ENCODE measurements at regions not wholly inside any gene's neighbourhood (a gene's known extent, or its start where the extent isn't known, plus 50 kb on each side); places are given as distances from the start of the nearest gene placed in this dataset.
"Not testable (repeated sequence)": the region's sequence is repeated elsewhere in the genome, so short reads cannot be mapped to it uniquely, and the experiment has no call there.

DNA sequence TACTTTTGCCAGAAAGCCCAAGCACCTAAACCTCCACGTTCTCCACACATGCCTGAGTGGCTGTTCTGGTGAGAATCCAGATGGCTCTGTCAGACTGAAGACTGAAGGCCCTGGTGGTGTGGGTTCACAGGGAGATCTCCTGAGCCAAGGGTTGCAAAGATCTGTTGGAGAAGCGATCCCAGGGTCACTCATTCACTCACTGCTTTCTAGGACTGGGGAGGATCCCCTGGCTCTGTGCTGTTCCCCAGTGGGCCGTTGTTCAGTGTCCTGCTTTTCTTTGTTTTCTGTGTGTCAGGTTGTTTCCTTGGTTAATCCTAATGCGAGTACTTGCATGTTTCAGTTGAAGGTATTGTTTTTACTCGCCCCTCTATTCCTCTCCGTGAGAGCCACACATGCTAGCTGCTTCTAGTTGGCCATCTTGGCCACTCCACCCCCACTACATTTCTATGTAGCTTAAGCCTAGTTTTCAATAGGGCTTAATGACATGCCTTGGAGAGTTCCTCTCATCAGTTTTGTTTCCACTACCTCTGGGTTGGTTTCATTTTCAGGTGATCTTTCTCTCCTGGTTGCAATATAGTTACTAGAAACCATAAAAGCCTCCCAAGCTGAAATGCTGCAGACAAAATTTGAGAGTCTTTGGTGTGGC lies 144.5 kb upstream of the SLC38A2 start:
- no peak for DNase-seq

DNA sequence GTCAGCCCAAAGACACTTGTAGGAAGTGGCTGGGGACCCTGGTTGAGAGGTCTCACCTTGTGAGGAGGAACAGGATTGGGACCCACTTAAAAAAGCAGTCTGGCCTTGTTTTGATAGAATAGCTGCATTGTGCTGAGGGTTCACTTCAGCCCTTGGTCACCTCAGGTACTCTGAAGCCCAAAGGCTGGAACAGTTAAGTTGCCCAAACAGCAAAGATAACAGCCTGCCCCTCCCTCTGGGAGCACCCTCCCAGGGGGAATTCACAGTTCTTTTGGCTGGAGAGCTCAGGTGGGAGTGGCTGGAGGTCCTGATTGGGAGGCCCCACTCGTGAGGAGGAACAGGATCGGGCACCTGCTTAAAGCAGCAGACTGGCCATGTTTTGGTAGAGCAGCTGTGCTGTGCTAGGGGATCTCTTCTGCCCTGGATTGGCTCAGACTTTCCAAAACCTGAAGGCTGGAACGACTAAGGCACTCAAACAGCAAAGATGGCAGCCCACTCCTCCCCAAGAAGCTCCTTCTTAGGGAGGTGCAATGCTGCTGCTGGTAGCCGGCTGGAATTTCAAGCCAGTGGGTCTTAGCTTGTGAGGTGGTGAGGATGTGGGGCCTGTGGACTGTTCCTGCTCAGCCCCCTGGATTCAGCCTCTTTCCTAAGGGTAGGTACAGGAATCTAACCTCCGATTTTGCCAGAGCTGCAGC lies 143.8 kb upstream of the SLC38A2 start:
- no peak for DNase-seq

DNA sequence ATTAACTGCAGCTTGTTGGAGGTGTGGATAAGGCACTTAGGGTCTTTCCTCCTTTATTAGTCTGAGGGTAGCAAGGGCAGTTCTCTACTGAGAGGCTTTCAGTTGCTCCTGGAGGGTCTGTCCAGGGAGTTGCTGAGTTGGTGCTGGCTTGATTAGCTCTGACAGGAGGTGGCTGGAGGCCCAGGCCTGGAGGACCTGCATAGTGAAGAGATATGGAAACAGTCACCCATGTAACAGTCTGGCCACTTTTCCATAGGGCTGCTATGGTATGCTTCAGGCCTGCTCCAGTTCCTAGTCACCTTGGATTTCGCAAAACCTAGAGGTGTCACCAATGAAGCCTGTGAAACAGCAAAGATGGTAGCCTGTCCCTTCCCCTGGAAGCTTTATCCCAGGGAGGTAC lies 143.3 kb upstream of the SLC38A2 start:
- no peak for DNase-seq

DNA sequence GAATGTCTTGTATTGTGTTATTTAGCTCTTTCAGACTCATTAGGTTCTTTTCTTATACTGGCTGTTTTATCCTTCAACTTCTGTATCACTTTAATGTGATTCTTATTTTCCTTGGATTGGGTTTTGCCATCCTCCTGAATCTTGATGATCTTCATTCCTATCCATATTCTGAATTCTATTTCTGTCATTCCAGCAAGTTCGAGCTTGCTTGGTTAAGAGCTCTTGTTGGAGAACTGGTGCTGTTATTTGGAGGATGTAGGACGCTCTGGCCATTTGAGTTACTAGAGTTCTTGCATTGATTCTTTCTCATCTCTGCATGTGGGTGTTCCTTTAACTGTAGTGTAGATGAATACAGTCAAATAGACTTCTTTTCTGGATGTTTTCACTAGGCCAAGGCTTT lies 142.3 kb upstream of the SLC38A2 start:
- no peak for DNase-seq

DNA sequence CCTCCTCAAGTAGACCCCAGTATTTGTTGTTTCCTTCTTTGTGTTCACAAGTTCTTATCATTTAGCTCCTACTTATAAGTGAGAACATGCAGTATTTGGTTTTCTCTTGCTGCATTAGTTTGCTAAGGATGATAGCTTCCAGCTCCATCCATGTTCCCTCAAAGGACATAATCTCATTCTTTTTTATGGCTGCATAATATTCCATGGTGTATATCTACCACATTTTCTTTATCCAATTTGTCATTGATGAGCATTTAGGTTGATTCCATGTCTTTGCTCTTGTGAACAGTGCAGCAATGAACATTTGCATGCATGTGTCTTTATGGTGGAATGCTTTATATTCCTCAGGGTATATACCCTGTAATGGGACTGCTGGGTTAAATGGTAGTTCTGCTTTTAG lies 137.7 kb upstream of the SLC38A2 start:
- not testable (repeated sequence) for DNase-seq

DNA sequence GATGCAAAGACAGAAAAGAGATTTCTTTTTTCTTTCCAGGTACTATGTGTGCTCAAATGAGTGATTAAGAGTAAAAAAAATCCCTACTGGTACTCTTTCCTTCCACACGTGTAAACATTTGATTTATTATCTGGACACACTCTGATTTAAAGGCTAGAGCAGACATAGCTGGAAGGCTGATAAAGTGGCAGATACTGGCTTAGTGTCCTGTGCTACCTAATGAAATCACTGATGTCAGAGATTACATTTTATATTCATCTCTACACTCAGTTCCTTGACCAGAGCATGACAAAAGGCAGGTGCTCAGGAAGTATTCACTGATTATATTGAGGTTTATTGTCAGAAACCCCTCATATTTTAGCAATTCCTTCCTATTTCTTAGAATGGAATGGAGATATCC lies 136.6 kb upstream of the SLC38A2 start:
- no peak for DNase-seq

DNA sequence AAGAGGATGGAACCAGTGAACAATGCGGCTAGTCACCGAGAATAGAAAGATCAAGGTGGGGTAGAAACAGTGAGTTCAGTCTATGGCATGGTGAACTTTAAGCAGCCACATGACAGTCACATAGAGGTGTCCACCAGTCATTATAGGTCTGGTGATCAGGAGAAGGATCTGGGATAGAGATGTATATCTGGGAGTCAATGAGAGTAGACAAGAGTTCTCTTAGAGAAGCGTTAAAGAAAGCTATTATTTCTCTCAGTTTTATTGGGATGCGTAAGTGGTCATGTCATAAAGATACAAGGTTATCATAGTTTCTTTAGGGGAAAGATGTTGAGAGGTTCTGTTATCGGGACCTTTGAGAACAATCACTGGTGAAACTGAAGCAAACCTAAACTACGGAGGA lies 136.1 kb upstream of the SLC38A2 start:
- DNase-seq = no peak

DNA sequence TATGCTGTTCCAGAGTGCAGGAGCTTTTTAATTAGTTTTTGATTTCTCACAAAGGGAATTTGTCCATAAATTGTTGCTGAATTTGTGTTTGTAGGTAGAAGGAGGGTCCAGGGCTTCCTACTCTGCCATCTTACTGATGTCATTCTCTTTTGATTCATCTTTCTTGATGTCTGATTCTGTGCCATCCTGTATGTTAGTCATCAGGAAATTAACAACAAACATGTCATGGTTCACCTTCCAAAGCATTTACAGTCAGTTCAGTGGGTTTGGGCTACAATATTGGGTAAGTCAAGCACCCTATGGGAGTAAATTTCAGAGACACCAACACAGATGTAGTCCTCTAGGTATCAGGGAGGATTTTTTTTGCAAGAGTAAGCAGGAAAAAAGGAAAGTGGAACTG lies 135.2 kb upstream of the SLC38A2 start:
- DNase-seq = no peak

DNA sequence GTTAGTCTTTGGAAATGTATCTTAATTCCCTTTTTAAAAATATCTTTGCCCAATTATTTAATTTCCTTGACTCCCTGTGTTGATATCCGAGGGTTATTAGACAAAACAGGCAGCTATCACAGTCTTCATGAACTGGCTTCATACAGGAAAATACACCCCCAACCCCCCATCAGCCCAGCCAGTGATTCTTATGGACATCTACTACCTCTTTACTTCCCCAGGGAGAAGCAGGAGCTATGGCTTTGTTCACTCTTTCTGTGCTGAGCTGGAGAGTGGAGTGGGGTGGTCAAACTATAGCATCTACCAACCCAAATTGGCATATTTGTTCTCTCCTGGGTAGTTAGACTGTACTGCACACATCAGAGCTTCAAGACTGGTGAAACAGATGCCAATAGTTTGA lies 134.4 kb upstream of the SLC38A2 start:
- no peak for DNase-seq

DNA sequence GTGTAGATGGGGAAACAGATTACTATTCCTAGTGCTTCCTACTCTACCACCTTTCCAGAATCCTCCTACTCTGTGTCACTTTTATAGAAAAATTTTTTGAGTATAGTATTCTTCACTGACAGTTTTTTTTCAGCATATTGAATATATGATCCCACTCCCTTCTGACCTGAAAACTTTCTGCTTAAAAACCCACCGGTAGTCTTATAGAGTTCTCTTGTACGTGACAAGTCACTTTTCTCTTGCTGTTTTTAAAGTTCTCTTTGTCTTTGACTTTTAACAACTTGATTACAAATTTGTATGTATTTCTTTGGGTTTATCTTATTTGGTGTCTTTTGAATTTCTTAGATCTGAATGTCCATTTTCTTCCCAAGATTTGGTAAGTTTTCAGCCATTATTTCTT lies 133.6 kb upstream of the SLC38A2 start:
- DNase-seq = no peak

DNA sequence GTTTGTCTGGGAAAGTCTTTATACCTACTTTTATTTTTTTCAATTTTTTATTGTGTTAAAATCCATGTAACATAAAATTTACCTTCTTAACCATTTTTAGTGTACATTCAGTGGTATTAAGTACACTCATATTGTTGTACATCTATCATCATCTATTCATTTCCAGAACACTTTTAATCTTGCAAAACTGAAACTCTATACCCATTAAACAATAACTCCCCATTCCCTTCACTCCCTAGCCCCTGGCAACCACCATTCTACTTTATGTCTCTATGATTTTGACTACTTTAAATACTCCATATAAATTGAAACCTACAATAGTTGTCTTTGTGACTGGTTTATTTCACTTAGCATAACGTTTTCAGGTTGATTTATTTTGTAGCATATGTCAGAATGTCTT lies 131.9 kb upstream of the SLC38A2 start:
- DNase-seq = no peak

DNA sequence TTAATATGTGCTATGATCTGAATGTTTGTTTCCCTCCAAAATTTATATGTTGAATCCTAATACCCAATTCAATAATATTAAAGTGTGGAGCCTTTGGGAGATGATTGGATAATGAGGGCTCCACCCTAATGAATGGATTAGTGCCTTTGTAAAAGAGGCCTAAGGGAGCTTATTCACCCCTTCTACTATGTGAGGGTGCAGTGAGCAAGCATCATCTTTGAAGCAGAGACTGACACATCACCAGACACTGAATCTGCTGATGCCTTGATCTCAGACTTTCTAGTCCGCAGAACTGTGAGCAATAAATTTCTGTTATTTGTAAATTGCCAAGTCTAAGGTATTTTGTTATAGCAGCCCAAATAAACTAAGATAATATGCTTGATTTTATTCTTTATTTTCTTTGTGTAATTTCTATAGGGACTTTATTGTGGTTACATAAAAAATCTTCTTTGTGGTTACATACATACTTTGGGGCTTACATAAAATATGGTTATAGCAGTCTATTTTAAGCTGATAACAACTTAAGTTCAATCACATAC lies 131.1 kb upstream of the SLC38A2 start:
- no peak for DNase-seq

DNA sequence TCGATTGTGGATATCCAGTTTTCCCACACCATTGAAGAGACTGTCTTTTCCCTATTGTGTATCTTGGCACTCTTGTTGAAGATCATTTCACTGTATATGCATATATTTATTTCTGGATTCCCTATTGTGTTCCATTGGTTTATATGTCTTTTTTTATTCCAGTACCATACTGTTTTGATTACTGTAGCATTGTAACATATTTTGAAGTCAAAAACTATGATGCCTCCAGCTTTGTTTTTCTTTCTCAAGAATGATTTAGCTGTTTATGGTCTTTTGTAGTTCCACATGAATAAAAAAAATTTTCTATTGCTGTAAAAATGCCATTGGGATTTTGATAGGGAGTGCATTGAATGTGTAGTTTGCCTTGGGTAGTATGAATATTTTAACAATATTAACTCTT lies 128.1 kb upstream of the SLC38A2 start:
- no peak for DNase-seq

DNA sequence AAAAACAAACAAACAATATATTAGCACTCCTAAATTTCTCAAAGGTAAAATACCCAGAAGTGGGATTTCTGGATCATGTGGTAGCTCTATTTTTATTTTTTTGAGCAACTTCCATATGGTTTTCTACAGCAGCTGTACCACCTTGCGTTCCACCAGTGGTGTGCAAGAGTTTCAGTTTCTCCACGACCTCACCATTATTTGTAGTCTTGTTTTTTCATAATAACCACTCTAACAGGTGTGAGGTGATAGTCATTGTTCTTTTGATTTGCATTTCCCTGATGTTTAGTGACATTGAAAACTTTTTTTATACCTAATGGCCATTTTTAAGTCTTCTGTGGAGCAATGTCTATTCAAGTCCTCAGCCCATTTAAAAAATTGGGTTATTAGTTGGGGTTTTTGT lies 127.3 kb upstream of the SLC38A2 start:
- DNase-seq = no peak

DNA sequence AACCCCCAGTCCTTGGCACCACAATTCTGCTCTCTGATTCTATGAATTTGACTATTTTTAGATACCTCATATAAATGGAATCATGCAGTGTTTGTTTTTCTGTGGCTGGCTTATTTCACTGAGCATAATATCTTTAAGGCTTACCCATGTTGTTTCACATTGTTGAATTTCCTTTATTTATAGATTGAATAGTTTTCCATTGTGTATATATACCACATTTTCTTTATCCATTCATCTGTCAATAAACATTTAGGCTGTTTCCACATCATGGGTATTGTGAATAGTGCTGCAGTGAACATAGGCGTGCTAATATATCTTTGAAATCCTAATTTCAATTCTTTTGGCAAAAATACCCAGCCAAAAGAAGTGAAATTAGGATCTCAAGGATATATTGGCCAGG lies 126.7 kb upstream of the SLC38A2 start:
- no peak for DNase-seq

DNA sequence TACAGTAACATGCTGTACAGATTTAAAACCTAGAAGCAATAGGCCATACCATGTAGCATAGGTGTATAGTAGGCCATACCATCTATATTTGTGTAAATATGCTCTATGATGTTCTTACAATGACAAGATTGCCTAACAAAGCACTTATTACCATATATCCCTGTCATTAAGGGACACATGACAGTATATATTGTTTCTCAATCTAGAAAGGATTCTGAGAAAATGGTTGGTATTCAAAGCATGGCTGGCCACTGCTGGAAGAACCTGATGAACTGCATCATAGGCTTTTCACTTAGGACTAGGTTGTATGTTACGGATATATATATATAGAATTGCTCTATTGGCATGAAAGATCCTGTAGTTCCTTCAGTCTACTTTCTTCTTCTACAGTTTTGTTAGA lies 125.2 kb upstream of the SLC38A2 start:
- DNase-seq = no peak

DNA sequence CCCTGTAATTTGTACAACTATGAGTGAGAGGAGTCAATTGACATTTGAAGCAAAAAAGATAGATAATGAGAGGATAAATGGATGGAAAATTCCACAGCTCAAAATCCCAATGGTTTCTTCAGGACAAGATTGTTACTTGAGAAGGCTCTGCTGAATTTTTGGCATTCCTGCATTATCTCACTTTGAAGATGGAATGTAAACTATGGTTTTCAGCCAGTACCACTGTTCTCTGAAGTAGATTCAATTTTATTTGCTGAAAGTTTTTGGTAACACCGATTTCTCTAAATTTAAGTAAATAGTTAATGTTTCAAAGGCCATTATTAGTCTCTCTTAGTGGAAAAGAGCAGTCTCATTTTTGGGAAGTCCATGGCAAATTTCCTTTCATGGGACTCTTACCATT lies 121.9 kb upstream of the SLC38A2 start:
- DNase-seq = no peak

DNA sequence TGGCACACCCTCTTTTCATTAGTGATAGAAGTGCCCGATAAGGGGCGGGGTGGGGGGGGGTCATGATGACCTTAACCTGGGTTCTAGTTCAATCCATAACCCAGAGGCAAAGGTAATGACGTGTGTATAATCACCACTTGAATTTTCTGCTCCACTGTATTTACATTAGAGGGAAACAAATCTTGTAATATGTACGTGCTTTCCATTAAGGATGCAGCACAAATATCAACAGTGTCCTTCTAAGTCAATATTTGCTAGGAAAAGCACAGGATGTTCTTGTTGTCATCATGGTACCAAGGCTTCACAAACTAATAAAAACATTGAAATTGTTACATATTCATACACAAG lies 121.2 kb upstream of the SLC38A2 start:
- no peak for DNase-seq

DNA sequence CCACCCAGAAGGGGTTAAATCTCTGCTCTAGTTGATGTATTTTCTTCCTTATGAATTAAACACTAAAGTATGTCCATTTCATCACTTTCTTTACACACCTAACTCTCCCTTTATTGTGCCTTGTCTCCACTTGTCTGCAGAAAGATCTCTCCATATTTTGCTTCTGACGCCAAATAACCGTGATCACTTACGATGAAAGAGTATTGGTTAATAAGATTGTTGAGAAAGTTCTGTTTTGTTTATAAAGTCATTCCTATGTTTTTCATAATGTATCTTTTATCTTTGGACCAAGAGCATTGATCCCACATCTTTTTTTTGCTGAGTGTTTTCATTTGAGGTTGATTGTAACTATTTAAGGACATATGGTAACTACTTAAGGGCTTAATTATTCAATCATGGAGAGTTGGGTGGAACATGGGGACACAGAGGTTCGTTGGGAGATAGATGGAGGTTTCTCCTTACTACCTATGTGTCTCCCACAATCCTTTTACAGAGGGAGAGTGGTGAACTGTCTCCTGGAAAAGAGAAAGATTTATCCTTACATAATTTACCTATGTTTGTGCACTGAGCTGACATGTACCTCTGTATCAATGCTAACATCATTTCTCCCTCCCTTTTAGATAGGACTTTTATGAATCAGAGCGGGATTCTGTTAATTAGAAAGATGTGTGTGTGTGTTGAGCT lies 120.7 kb upstream of the SLC38A2 start:
- DNase-seq = no peak

DNA sequence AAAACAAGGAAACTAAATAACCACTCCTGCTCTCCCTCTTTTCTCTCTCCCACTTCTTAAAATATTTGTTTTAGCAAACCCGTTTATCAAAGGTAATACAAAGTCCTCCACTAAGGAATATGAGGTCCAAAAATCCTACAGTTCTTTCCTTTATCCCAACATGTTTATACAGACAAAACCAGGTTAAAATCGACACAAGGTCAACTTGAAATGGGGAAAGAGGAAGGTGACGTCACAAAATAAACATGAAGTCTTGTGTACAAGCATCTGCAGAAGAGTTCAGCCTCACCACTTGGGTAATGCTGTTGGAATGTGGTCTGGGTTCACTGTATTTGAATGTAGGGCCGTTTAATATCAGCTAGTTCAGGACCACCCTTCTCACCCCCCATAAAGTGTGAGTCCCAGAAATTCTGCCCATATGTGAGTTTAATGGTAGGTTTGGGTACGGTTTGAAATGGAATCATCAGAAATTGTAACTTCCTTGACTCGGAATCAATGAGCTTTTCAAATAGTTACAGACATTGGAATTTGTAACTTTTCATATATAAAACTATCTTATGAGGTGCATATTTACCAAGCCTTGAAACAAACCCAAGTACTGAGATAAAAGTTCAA lies 120.0 kb upstream of the SLC38A2 start:
- no peak for DNase-seq

DNA sequence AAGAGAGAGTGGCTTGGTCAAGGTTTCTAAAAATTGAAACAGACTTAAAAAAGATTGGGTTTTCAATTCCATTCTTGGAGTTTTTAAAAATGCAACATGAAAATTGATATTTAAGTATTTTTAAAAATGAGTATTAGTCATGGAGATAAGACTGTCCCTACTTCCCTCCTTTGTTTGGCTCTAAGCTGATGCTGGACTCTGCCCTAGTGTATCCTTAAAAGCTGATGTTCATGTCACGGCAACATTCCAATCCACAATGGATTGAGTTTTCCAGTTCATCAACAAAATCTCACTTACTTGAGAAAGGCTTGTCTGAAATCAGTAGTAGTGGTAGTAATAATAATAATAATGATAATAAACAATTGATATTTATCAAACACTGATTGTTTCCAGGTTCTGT lies 119.0 kb upstream of the SLC38A2 start:
- DNase-seq = no peak

DNA sequence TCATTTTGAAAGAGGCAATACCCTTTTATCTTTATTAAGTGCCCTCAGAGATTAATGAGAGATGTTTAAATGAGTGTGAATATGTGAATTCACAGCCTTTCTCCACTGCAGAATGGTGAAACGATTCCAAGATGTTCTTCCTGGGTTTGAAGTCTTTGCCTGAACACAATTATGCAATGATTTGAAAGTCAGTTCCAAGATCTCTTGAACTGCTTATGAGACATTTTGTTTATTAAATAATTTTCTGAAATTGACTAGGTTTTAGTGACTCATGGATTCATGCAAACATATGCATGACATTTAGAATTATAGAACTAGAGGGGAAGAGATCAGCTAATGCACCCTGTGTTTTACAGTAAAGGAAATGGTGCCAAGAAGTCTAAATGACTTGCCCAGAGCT lies 118.1 kb upstream of the SLC38A2 start:
- no peak for DNase-seq

DNA sequence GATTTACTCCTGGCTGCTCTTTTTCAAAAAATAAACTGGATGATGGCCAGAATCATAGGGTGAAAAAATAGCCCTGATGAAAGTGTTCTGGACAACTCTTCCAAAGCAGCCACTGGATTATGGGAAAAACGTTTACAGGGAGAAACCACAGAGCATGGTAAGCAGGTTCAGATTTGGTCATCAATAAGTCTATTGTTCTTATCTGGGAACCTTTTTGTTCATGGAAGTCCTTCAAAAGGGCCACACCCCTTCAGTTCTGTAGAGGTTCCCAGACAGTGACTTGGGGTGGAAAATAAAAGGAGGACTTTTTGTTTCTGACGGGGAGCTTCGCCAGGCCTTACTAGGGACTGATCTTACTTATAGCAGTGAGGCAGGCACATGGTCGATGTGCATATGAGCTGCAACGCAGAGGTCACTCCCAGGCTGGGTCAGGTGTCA lies 117.4 kb upstream of the SLC38A2 start:
- no peak for DNase-seq
